ENCODE measurements at regions not wholly inside any gene's neighbourhood (a gene's known extent, or its start where the extent isn't known, plus 50 kb on each side); places are given as distances from the start of the nearest gene placed in this dataset.

DNA sequence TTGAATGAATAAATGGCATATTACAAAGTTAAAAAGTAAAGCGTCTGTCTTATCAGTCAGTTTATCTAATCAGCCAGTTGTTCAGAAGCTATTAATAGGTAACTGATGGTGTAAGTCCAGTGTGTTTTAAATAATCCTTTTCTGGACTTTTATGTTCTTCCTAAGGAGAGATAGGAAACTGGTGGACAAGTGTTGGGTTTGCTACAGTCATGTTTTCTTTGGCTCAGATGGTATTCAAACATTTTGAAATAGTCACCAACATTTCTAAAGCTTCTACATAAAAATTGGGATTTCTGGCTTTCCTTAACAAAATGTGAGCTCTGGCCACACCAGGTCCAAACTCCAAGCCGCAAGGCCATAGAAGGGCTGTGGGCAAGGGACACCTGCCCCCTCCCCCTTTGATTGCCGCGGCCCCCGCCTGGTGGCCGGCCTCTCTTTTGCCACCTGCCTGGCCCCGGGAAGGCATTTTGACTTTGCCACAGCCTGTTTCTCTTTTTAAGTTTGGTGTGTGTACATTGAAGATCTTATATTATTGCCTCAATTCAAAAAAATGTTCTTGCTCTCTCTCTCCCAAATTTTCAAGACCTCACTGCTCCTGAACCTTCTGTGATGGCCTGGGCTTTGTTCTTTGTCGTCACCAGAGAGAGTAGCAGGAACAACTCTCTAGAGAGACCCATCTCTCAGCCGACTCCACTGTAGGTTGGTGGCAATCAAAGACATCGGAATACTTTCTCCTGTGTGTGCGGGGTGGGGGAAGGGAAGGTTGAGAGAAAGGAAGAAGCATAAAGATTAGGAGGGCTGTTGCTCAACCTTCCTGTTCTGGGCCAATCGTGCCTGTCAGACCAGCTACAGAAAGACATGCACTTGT is 84.0 kb upstream of the ZNF217 start:
- Histone ChIP-seq H3K9me3 (replicated peaks in 1 of 3) (no peaks in the 10 kb centered on the region), H3K27me3 (no peaks in the 10 kb centered on the region), H3K4me3 (no peak overlapping the region), H3K36me3 (replicated peaks in 1 of 2) (no peaks in the 10 kb centered on the region), H3K27ac (peak overlapping the region in 1 of 5 donors; percentile 36), H3K4me1 (replicated peaks in 1 of 2) (peaks cover 0 to 22% of the 10 kb centered on the region in 2 donors)
- intact Hi-C loops (cut with DNase I) = no loop called here
- 39 to 61% (median 46%) methylated on average over 12 of the region's 12 CpGs for WGBS, 4 donors
- TF ChIP-seq POLR2A (IDR thresholded peaks at IDR 0.05) (no peak), CTCF (IDR thresholded peaks at IDR 0.05) (no peak)
- peak in 3 of 7 donors; percentile 26 to 33 (median 27) for DNase-seq

DNA sequence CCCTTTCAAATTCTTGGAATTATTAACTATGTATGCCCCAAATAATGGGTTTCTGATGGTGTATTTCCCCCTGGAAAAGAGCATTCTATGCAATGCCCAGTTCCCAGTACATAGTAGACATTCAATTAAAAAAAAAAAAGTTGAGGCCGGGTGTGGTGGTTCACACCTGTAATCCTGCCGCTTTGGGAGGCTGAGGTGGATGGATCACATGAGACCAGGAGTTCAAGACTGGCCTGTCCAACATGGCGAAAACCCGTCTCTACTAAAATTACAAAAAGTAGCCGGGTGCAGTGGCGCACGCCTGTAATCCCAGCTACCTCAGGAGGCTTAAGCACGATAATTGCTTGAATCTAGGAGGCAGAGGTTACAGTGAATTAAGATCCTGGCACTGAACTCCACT is 83.3 kb upstream of the ZNF217 start:
- Histone ChIP-seq H3K36me3 (replicated peaks in 1 of 2) (no peaks in the 10 kb centered on the region), H3K4me1 (replicated peaks in 1 of 2) (peaks cover 0 to 22% of the 10 kb centered on the region in 2 donors), H3K27me3 (no peaks in the 10 kb centered on the region), H3K27ac (no peak overlapping the region), H3K4me3 (no peak overlapping the region), H3K9me3 (replicated peaks in 1 of 3) (no peaks in the 10 kb centered on the region)
- WGBS, 4 donors = 88 to 92% (median 89%) methylated on average over 8 of the region's 8 CpGs
- intact Hi-C loops (cut with DNase I) = no loop called here
- TF ChIP-seq CTCF (IDR thresholded peaks at IDR 0.05) = no peak
- no peak for TF ChIP-seq POLR2A (IDR thresholded peaks at IDR 0.05)
- DNase-seq = no peak

DNA sequence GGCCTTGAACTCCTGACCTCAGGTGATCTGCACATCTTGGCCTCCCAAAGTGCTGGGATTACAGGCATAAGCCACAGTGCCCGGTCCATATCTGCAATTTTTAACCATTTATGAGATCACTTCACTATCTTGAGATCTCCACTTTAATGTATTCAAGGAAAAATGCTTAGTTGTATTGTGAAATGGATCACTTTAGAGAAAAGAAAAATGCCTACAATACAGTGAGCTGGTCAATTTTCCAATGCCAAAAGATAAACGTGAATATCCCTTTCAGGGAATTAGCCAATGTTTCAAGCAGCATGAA is 82.8 kb upstream of the ZNF217 start:
- TF ChIP-seq POLR2A (IDR thresholded peaks at IDR 0.05) = no peak
- no peak for TF ChIP-seq CTCF (IDR thresholded peaks at IDR 0.05)
- intact Hi-C loops (cut with DNase I) = no loop called here

GRCh38 chr20:53672484-53673129 is 79.0 kb upstream of the ZNF217 start:
- H3K36me3 ChIP-seq (replicated peaks in 1 of 2) = no peaks in the 10 kb centered on the region
- no peak for DNase-seq
- H3K4me1 ChIP-seq (replicated peaks in 1 of 2) = peaks cover 0 to 6% of the 10 kb centered on the region in 2 donors
- no peaks in the 10 kb centered on the region for H3K27me3 ChIP-seq
- intact Hi-C loops (cut with DNase I) = no loop called here
- H3K9me3 ChIP-seq (replicated peaks in 1 of 3) = no peaks in the 10 kb centered on the region
- WGBS, 4 donors = 78 to 90% (median 83%) methylated on average over 10 of the region's 10 CpGs
- no peak overlapping the region for H3K27ac ChIP-seq
- no peak for TF ChIP-seq POLR2A (IDR thresholded peaks at IDR 0.05)
- no peak for TF ChIP-seq CTCF (IDR thresholded peaks at IDR 0.05)
- H3K4me3 ChIP-seq = no peak overlapping the region

More for the DNA sequence above, 82.8 kb upstream of the ZNF217 start:
- Histone ChIP-seq H3K9me3 (replicated peaks in 1 of 3) (no peaks in the 10 kb centered on the region), H3K36me3 (replicated peaks in 1 of 2) (no peaks in the 10 kb centered on the region), H3K27me3 (no peaks in the 10 kb centered on the region), H3K4me3 (no peak overlapping the region), H3K27ac (no peak overlapping the region), H3K4me1 (replicated peaks in 1 of 2) (peaks cover 0 to 22% of the 10 kb centered on the region in 2 donors)
- WGBS, 4 donors = 60 to 75% (median 64%) methylated on average over 2 of the region's 2 CpGs
- no peak for DNase-seq

All from adrenal gland (tissue), 9 donors.